HG02623 (cell line): ENCODE measurements at regions not wholly inside any gene's neighbourhood (a gene's known extent, or its start where the extent isn't known, plus 50 kb on each side); places are given as distances from the start of the nearest gene placed in this dataset.
"Not testable (repeated sequence)": the region's sequence is repeated elsewhere in the genome, so short reads cannot be mapped to it uniquely, and the experiment has no call there.

Experiments
- ATAC-seq: cut with Tn5 transposase; IDR thresholded peaks from one replicate; pipeline ENCODE4 v1.9.1; 2021; ENCODE audit warnings: moderate library complexity; ENCODE audit not compliant: unreplicated experiment

DNA sequence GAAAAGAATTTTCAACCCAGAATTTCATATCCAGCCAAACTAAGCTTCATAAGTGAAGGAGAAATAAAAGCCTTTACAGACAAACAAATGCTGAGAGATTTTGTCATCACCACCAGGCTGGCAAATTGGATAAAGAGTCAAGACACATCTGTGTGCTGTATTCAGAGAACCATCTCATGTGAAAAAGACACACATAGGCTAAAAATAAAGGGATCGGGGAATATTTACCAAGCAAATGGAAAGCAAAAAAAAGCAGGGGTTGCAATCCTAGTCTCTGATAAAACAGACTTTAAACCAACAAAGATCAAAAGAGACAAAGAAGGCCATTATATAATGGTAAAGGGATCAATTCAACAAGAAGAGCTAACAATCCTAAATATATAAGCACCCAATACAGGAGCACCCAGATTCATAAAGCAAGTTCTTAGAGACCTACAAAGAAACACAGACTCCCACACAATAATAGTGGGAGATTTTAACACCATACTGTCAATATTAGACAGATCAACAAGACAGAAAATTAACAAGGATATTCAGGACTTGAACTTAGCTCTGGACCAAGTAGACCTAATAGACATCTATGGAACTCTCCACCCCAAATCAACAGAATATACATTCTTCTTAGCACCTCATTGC, 55.9 kb upstream of the ACSM6 start:
- not testable (repeated sequence) for ATAC-seq

DNA sequence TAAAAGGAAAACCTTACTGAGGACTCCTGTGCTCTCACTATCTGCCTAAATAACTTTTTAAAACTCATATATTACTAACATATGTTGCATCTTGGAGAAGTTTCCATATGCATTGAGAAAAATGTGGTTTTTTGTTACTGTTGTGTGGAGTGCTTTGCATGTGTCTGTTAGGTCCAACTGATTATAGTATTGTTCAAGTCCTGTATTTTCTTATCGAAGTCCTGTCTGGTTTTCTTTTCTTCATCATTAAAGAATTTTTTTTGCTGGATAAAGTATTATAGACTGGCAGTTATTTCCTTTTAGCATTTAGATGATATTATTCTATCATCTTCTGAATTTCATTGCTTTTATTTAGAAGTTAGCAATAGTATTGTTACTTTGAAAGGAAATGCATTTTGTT, 59.5 kb upstream of the ACSM6 start:
- no peak for ATAC-seq

DNA sequence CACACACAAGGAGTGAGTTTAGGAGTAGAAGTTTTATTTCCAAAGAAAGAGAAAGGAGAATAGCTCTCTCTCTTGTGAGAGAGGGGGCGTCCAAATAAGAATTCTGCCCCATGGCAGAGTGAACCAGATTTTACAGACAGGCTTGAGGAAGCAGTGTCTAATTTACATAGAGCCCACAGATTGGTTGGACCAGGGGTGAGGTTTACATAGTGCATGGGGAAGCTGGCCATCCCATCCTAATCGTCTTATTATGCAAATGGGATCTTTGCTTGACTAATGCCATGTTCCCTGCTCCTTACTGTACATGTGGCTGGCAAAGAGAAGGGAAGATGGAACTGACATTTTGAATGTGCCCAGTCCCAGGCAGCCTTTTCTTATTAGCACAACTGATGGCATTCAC, 60.0 kb upstream of the ACSM6 start:
- ATAC-seq, result no peak

DNA sequence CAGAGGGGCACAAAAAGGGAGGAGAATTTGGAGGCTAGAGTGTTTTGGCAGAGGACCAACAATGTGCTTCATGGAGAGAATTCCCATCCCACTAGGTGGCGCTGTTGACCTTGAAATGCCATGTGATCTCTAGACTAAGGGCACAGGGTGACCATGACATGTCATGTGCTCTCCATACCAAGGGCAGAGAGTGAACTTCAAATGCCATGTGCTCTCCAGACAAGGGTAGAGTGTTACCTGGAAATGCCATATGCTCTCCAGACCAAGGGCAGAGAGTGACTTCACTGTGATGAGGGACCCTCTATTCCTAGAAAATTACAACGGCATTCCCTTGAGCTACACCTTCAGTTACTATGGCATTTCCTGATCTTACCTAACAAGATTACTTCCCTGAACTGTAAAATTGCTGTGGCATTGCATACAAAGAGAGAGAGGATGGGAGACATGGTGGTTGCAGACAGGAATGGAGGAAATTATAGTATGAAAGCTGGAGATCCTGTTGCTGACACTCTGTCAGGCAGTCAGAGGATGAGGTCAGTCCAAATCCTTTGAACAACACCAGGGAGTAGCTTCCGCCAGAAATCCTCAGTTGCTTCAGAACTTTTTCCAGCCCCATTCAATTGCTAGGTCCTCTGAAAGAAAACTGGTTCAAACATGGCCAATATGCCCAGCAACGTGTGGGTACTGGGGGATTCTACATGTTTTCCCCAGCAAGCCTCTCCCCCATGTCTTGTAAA, 60.9 kb upstream of the ACSM6 start:
- peak; percentile 89 for ATAC-seq

DNA sequence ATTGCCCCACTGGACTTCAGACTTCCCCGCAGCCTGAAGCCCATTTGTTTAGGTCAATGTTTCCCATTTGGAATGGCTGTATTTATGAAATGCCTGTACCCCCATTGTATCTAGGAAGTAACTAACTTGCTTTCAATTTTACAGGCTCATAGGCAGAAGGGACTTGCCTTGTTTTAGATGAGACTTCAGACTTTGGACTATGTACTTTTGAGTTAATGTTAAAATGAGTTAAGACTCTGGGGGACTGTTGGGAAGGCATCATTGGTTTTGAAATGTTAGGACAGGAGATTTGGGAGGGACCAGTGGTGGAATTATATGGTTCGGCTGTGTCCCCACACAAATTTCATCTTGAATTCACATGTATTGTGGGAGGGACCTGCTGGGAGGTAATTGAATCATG, 61.1 kb upstream of the CYP2C8 start:
- not testable (repeated sequence) for ATAC-seq

DNA sequence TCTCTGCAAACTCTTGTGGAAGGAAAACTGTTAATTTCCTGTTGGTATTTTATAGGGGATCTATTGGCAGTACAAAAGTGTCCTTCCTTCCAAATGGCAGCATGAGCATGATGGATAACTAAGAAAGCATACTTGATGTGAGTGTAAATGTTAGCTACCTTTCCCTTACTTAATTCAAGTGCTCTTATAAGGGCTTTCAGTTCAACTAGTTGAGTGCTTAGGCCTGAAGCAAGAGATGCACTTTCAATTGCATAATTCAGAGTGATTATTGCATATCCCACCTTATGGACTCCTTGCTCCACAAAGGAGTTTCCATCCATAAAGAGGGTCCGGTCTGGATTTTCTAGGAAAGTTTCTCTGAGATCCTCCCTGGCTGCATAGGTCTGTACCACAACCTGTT, 56.3 kb upstream of the CYP2C8 start:
- no peak for ATAC-seq

DNA sequence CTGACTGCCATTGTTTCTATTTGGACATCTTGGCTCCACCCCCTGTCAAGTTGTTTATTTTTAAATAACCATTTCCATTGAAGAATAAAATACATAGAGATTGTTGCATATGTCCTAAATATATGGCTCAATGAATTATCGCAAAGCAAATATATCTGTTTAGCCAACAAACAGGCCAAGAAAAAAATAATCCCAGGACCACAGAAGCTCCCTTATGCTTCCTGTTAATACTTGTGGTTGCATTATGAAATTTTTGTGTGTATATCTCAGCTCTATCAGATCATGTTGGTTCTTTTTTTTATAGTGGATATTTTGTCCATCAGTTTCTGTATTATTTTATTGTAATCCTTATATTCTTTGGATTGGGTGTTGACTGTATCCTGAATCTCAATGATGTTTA, 53.4 kb upstream of the CYP2C8 start:
- ATAC-seq, result no peak

DNA sequence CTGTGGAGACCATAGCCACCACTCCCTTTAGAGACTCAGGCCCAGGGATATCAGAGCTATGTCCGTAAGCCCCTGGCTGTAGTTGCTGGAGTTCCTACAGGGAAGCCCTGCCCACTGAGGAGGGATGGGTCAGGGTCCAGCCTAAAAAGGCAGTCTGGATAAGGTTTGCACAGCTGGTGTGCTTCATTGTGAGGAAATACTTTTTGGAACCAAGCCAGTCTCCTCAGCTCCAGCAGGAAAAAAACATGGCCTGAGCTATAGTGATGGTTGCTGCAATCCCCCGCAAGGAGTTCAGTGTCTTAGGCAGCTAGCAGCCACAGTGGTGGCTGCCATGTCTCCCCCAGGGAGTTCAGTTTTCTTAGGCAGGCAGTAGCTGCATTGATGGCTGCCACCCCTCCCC, 52.6 kb upstream of the CYP2C8 start:
- no peak for ATAC-seq
